ENCODE measurements at regions not wholly inside any gene's neighbourhood (a gene's known extent, or its start where the extent isn't known, plus 50 kb on each side); places are given as distances from the start of the nearest gene placed in this dataset.
"Not testable (repeated sequence)": the region's sequence is repeated elsewhere in the genome, so short reads cannot be mapped to it uniquely, and the experiment has no call there.

GRCh38 chr2:240191001-240191400, 50.5 kb upstream of the OTOS start:
- DNase-seq = no peak
- H3K27me3 ChIP-seq = no peaks in the 10 kb centered on the region
- H3K9me3 ChIP-seq = no peaks in the 10 kb centered on the region
- no peak for TF ChIP-seq POLR2A (IDR thresholded peaks at IDR 0.05)
- TF ChIP-seq CTCF (IDR thresholded peaks at IDR 0.05 in 4 of 5, conservative IDR thresholded peaks at IDR 0.05 in 1 of 5) = no peak
- ATAC-seq = no peak
- H3K4me3 ChIP-seq = no peak overlapping the region
- H3K27ac ChIP-seq = no peak overlapping the region
- in situ Hi-C loops (cut with MboI; ENCODE audit: low sequenced_read_pairs in 4 of 4) = no loop called here
- intact Hi-C loops (cut with DNase I; ENCODE audit: low total_unique reads) = loop anchor here (5.0 kb wide), 1 partner anchor 39 kb away; no protein-coding TSS in a partner anchor
- H3K4me1 ChIP-seq = peaks cover 16 to 27% of the 10 kb centered on the region in 2 donors
- no peaks in the 10 kb centered on the region for H3K36me3 ChIP-seq

DNA sequence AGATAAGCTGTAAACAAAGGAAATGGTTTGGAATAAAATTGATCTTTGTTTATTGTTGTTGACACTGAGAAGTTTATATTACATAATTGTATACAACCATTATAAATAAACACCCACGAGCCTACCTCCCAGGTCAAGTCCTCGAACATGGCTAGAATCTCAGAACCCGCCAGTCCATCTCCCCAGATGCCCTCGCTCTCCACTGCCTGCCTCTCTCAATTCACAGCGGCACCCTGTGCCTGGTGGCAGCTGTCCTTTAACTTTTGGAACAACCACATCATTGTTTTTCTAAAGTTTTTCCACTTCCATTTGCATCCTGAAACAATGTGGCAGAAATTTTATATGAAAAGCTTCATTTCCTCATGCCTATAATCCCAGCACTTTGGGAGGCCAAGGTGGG, 52.2 kb upstream of the OTOS start:
- TF ChIP-seq POLR2A (IDR thresholded peaks at IDR 0.05) (no peak), CTCF (IDR thresholded peaks at IDR 0.05 in 4 of 5, conservative IDR thresholded peaks at IDR 0.05 in 1 of 5) (no peak)
- Histone ChIP-seq H3K9me3 (no peaks in the 10 kb centered on the region), H3K4me1 (peaks cover 16 to 27% of the 10 kb centered on the region in 2 donors), H3K27ac (no peak overlapping the region), H3K4me3 (no peak overlapping the region), H3K27me3 (no peaks in the 10 kb centered on the region), H3K36me3 (no peaks in the 10 kb centered on the region)
- intact Hi-C loops (cut with DNase I; ENCODE audit: low total_unique reads) (loop anchor here (5.0 kb wide), 1 partner anchor 40 kb away; no protein-coding TSS in a partner anchor), in situ Hi-C loops (cut with MboI; ENCODE audit: low sequenced_read_pairs in 4 of 4) (no loop called here)
- ATAC-seq (no peak), DNase-seq (no peak)

DNA sequence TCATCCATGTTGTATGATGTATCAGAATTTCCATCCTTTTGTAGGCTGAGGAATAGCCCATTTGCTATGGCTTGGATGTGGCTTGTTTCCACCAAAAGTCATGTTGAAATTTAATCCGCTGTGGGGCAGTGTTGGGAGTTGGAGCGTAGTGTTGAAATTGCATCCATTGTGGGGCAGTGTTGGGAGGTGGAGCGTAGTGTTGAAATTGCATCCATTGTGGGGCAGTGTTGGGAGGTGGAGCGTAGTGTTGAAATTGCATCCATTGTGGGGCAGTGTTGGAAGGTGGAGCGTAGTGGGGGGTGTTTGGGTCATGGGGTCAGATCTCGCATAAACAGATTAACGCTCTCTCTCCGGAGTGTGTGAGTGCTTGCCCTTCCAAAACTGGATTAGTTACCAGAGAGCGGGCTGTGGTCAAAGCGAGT, 53.9 kb upstream of the OTOS start:
- intact Hi-C loops (cut with DNase I; ENCODE audit: low total_unique reads) = loop anchor here (2.0 to 5.0 kb wide), 2 partner anchors 42 to 176 kb away; no protein-coding TSS in a partner anchor
- Histone ChIP-seq H3K4me1 (peaks cover 16 to 27% of the 10 kb centered on the region in 2 donors), H3K27ac (peak overlapping the region; percentile 57 to 80 (median 68))
- peak in 1 of 2 donors; percentile 63 for DNase-seq
- H3K27me3 ChIP-seq; in situ Hi-C loops (cut with MboI; ENCODE audit: low sequenced_read_pairs in 4 of 4); H3K9me3 ChIP-seq; H3K4me3 ChIP-seq; H3K36me3 ChIP-seq: not testable (repeated sequence)
- peak in 1 of 5 experiments; percentile 15 for TF ChIP-seq CTCF (IDR thresholded peaks at IDR 0.05 in 4 of 5, conservative IDR thresholded peaks at IDR 0.05 in 1 of 5)
- ATAC-seq = peak; percentile 61 to 73

DNA sequence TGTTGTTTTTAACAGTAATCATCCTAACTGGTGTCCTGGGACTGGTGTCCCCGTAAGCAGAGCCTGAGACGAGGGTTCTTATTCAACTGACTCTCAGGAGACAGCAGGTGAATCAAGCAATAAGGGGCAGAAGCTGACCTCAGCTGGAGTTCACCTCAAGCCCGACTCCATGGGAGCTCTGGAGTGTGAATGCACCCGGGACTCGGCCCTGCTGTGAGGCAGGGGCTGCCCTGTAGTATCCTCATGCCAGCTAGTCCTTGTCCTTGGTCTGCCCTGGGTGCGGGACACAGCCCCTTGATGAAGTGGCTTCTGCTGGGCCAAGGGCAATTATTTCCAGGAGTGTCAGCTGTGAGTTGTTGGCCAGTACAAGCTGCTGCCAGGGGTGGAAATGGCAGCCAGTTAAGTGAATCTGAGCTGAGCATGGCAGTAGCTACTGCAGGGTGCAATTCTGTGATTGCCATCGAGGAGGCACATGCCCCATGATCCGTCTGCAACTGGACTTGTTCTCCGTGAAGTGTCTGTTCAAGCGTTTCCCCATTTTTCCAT, 54.9 kb upstream of the OTOS start:
- DNase-seq = peak; percentile 19 to 66
- Histone ChIP-seq H3K4me3 (no peak overlapping the region), H3K9me3 (no peaks in the 10 kb centered on the region), H3K27me3 (peaks cover 0 to 4% (median 0%) of the 10 kb centered on the region in 3 donors), H3K27ac (peak overlapping the region; percentile 57 to 80 (median 68)), H3K4me1 (peaks cover 16 to 27% of the 10 kb centered on the region in 2 donors), H3K36me3 (no peaks in the 10 kb centered on the region)
- TF ChIP-seq POLR2A (IDR thresholded peaks at IDR 0.05) (no peak), CTCF (IDR thresholded peaks at IDR 0.05 in 4 of 5, conservative IDR thresholded peaks at IDR 0.05 in 1 of 5) (no peak)
- intact Hi-C loops (cut with DNase I; ENCODE audit: low total_unique reads) = loop anchor here (2.0 kb wide), 1 partner anchor 175 kb away; no protein-coding TSS in a partner anchor
- ATAC-seq = peak; percentile 66 to 69
- in situ Hi-C loops (cut with MboI; ENCODE audit: low sequenced_read_pairs in 4 of 4) = no loop called here

Measured in gastrocnemius medialis (tissue), 4 donors.